ENCODE measurements at regions not wholly inside any gene's neighbourhood (a gene's known extent, or its start where the extent isn't known, plus 50 kb on each side); places are given as distances from the start of the nearest gene placed in this dataset.

DNA sequence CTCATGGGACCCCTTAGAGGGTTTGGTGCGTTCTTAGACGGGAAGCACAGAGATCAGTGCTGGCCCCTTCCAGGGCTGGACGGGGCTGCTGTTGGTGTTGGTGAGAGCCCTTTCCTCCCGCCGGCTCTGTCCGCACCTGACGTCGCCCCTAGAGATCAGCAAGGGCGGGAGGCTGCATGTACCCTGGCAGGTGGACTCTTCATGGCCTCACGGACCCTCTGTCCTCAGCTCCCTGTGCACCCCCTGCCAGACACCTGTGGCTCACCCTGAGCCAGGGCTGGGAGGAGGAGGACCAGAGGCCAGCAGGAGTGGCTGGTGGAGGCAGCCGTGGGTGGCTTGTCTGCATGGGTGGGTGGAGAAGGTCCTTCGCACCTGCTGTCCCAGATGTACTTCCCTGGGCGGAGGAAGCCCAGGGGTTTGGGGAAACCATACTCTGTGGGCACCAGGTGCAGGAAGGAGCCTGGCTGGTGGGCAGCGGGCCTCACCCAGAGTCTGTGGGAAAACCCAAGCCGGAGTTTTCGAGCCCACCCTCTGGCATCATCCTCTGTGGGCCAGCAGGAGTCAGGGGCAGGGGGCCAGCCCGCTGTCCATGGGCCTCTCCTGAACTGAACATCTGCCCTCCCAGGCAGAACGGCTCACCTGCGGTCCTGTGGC is 348.6 kb downstream of the SEC14L1 start:
- Histone ChIP-seq H3K27me3 (ENCODE audit: insufficient read depth, low read length) (no peaks in the 10 kb centered on the region), H3K4me3 (ENCODE audit: insufficient read depth, low read length) (no peak overlapping the region), H4K20me1 (ENCODE audit: insufficient read depth, low read length) (peaks cover 69% of the 10 kb centered on the region), H3K4me2 (ENCODE audit: insufficient read depth, low read length) (no peak overlapping the region), H3K9me3 (ENCODE audit: low read depth, low read length) (no peaks in the 10 kb centered on the region), H3K79me2 (ENCODE audit: insufficient read depth, low read length) (peaks cover 74% of the 10 kb centered on the region), H3K4me1 (ENCODE audit: insufficient read depth, low read length) (peaks cover under 1% of the 10 kb centered on the region), H3K36me3 (ENCODE audit: insufficient read depth, low read length) (peaks cover 61% of the 10 kb centered on the region), H2AFZ (ENCODE audit: low read length) (no peak overlapping the region), H3K27ac (ENCODE audit: low read depth, low read length) (no peak overlapping the region)
- TF ChIP-seq, protein P1, sequence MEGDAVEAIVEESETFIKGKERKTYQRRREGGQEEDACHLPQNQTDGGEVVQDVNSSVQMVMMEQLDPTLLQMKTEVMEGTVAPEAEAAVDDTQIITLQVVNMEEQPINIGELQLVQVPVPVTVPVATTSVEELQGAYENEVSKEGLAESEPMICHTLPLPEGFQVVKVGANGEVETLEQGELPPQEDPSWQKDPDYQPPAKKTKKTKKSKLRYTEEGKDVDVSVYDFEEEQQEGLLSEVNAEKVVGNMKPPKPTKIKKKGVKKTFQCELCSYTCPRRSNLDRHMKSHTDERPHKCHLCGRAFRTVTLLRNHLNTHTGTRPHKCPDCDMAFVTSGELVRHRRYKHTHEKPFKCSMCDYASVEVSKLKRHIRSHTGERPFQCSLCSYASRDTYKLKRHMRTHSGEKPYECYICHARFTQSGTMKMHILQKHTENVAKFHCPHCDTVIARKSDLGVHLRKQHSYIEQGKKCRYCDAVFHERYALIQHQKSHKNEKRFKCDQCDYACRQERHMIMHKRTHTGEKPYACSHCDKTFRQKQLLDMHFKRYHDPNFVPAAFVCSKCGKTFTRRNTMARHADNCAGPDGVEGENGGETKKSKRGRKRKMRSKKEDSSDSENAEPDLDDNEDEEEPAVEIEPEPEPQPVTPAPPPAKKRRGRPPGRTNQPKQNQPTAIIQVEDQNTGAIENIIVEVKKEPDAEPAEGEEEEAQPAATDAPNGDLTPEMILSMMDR (IDR thresholded peaks at IDR 0.05; ENCODE audit: extremely low read depth, low read depth, low read length) = no peak
- DNase-seq (ENCODE audit: insufficient read length, low spot score, missing footprints) = peak; percentile 49

DNA sequence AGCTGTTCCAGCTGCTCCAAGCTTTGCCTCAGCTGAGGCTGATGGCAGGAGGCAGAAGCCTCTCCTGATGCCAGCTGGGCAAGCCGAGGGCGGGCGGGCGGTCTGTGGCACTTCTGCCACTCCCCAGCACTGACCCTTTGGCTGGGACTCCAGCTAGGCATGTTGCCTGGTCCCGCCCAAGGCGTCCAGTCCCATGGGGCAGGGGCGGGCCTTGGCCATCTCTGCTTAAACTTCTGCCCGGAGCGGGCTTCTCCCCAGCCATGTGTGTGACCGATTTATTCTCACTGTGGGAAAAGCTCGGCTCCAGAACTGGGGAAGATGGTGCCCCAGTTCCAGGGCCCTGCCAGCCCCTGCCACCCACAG is 349.1 kb downstream of the SEC14L1 start:
- Histone ChIP-seq H3K79me2 (ENCODE audit: insufficient read depth, low read length) (peaks cover 72% of the 10 kb centered on the region), H4K20me1 (ENCODE audit: insufficient read depth, low read length) (peaks cover 70% of the 10 kb centered on the region), H3K27me3 (ENCODE audit: insufficient read depth, low read length) (no peaks in the 10 kb centered on the region), H3K27ac (ENCODE audit: low read depth, low read length) (peak overlapping the region; percentile 3), H3K4me3 (ENCODE audit: insufficient read depth, low read length) (no peak overlapping the region), H3K4me1 (ENCODE audit: insufficient read depth, low read length) (peaks cover 5% of the 10 kb centered on the region), H2AFZ (ENCODE audit: low read length) (no peak overlapping the region), H3K4me2 (ENCODE audit: insufficient read depth, low read length) (no peak overlapping the region), H3K9me3 (ENCODE audit: low read depth, low read length) (no peaks in the 10 kb centered on the region), H3K36me3 (ENCODE audit: insufficient read depth, low read length) (peaks cover 66% of the 10 kb centered on the region)
- TF ChIP-seq, protein P1 (IDR thresholded peaks at IDR 0.05; ENCODE audit: extremely low read depth, low read depth, low read length) = no peak
- DNase-seq (ENCODE audit: insufficient read length, low spot score, missing footprints) = peak; percentile 86

DNA sequence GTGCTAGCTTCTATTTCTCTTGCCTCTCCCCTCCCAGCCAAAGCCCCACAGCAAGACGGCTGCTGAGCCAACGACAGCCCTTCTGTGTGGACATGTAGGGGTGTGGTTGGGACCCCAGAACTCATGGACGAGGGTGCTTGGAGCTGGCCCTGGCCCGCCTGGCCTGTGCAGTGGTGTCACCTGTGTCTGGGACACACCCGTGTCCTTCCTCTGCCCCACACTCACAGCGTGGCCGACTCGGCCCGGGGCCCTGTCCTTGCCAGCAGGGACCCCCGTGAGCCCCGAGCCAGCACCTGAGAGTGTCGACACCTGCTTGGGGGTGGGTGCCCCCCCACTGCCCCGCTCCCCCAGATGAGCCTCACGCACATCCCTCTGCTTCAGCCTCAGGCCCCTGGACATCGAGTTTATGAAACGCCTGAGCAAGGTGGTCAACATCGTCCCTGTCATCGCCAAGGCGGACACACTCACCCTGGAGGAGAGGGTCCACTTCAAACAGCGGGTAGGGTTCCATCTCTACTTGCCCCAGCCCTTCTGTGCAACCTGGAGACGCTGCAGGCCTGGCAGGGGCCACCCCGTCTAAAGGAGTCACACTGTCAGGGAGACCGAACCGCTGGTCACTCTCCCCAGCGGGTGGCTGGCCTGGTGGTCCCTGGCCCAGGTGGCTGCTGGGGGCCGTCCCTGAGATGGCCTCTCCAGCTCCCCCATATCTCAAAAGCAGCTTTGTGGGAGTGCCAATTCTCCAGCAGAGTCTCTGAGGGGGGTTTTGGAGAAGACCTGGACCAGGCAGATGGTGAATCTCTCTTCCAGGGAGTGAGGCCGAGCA is 349.8 kb downstream of the SEC14L1 start:
- TF ChIP-seq, protein P1 (IDR thresholded peaks at IDR 0.05; ENCODE audit: extremely low read depth, low read depth, low read length) = no peak
- Histone ChIP-seq H3K36me3 (ENCODE audit: insufficient read depth, low read length) (peaks cover 72% of the 10 kb centered on the region), H3K4me1 (ENCODE audit: insufficient read depth, low read length) (peaks cover 5% of the 10 kb centered on the region), H3K4me2 (ENCODE audit: insufficient read depth, low read length) (no peak overlapping the region), H3K27ac (ENCODE audit: low read depth, low read length) (peak overlapping the region; percentile 3), H3K79me2 (ENCODE audit: insufficient read depth, low read length) (peaks cover 69% of the 10 kb centered on the region), H2AFZ (ENCODE audit: low read length) (no peak overlapping the region), H4K20me1 (ENCODE audit: insufficient read depth, low read length) (peaks cover 69% of the 10 kb centered on the region), H3K27me3 (ENCODE audit: insufficient read depth, low read length) (no peaks in the 10 kb centered on the region), H3K4me3 (ENCODE audit: insufficient read depth, low read length) (no peak overlapping the region), H3K9me3 (ENCODE audit: low read depth, low read length) (no peaks in the 10 kb centered on the region)
- DNase-seq (ENCODE audit: insufficient read length, low spot score, missing footprints) = peak; percentile 65

- H4K20me1 ChIP-seq (ENCODE audit: insufficient read depth, low read length) = peaks cover 69% of the 10 kb centered on the region
- no peaks in the 10 kb centered on the region for H3K9me3 ChIP-seq (ENCODE audit: low read depth, low read length)
- no peak overlapping the region for H3K4me2 ChIP-seq (ENCODE audit: insufficient read depth, low read length)
- TF ChIP-seq, protein P1 (IDR thresholded peaks at IDR 0.05; ENCODE audit: extremely low read depth, low read depth, low read length) = no peak
- H3K79me2 ChIP-seq (ENCODE audit: insufficient read depth, low read length) = peaks cover 59% of the 10 kb centered on the region
- H3K27me3 ChIP-seq (ENCODE audit: insufficient read depth, low read length) = no peaks in the 10 kb centered on the region
- peaks cover 80% of the 10 kb centered on the region for H3K36me3 ChIP-seq (ENCODE audit: insufficient read depth, low read length)
- no peak overlapping the region for H3K4me3 ChIP-seq (ENCODE audit: insufficient read depth, low read length)
- H3K4me1 ChIP-seq (ENCODE audit: insufficient read depth, low read length) = peaks cover 5% of the 10 kb centered on the region
- peak; percentile 83 for DNase-seq (ENCODE audit: insufficient read length, low spot score, missing footprints)
- no peak overlapping the region for H3K27ac ChIP-seq (ENCODE audit: low read depth, low read length)
- H2AFZ ChIP-seq (ENCODE audit: low read length) = no peak overlapping the region
Measured at GRCh38 chr17:77491921-77492445, 351.2 kb downstream of the SEC14L1 start.
